NCI-H128 (cell line): ENCODE measurements at regions not wholly inside any gene's neighbourhood (a gene's known extent, or its start where the extent isn't known, plus 50 kb on each side); places are given as distances from the start of the nearest gene placed in this dataset.
"Not testable (repeated sequence)": the region's sequence is repeated elsewhere in the genome, so short reads cannot be mapped to it uniquely, and the experiment has no call there.

Source experiments
- DNase-seq: peaks from one replicate; lab custom pipeline; 2025; ENCODE audit not compliant: unreplicated experiment; lab: John Stamatoyannopoulos, UW

- no peak for DNase-seq
These were observed 366.9 kb downstream of the OSR1 start for GRCh38 chr2:18991177-18992168.

- DNase-seq, result no peak
These were observed 369.7 kb downstream of the OSR1 start for GRCh38 chr2:18988631-18989232.

GRCh38 chr2:18987592-18988073, 370.8 kb downstream of the OSR1 start:
- DNase-seq, result no peak

- no peak for DNase-seq
These were observed 371.4 kb downstream of the OSR1 start for GRCh38 chr2:18987016-18987415.

GRCh38 chr2:18986046-18986445, 372.4 kb downstream of the OSR1 start:
- no peak for DNase-seq

GRCh38 chr2:18980786-18981430, 377.5 kb downstream of the OSR1 start:
- DNase-seq, result no peak

- DNase-seq, result no peak
These were observed 378.2 kb downstream of the OSR1 start for GRCh38 chr2:18980104-18980785.

- no peak for DNase-seq
These were observed 381.0 kb downstream of the OSR1 start for GRCh38 chr2:18977409-18977808.

- DNase-seq, result no peak
These were observed 382.1 kb downstream of the OSR1 start for GRCh38 chr2:18976168-18976961.

GRCh38 chr2:18975506-18976167, 382.8 kb downstream of the OSR1 start:
- no peak for DNase-seq

GRCh38 chr2:18971628-18972027, 382.3 kb upstream of the NT5C1B start:
- DNase-seq, result no peak

- DNase-seq, result no peak
These were observed 381.7 kb upstream of the NT5C1B start for GRCh38 chr2:18971069-18971378.

- DNase-seq, result no peak
These were observed 376.8 kb upstream of the NT5C1B start for GRCh38 chr2:18966131-18966530.

- DNase-seq, result not testable (repeated sequence)
These were observed 374.4 kb upstream of the NT5C1B start for GRCh38 chr2:18963739-18964256.

GRCh38 chr2:18961991-18962421, 372.6 kb upstream of the NT5C1B start:
- no peak for DNase-seq

GRCh38 chr2:18959952-18960717, 370.8 kb upstream of the NT5C1B start:
- no peak for DNase-seq

GRCh38 chr2:18959200-18959599, 369.8 kb upstream of the NT5C1B start:
- no peak for DNase-seq

GRCh38 chr2:18957909-18958308, 368.5 kb upstream of the NT5C1B start:
- no peak for DNase-seq

GRCh38 chr2:18950361-18950851, 361.0 kb upstream of the NT5C1B start:
- DNase-seq, result no peak
